ENCODE measurements at regions not wholly inside any gene's neighbourhood (a gene's known extent, or its start where the extent isn't known, plus 50 kb on each side); places are given as distances from the start of the nearest gene placed in this dataset.

GRCh38 chr16:48879223-48880122, 269.5 kb upstream of the N4BP1 start:
- DNase-seq: no peak

GRCh38 chr16:48877946-48878345, 268.0 kb upstream of the N4BP1 start:
- DNase-seq: no peak

- DNase-seq: no peak
These were observed 260.2 kb upstream of the N4BP1 start for GRCh38 chr16:48870141-48870540.

GRCh38 chr16:48865520-48865919, 255.5 kb upstream of the N4BP1 start:
- no peak for DNase-seq

- DNase-seq: no peak
These were observed 254.1 kb upstream of the N4BP1 start for GRCh38 chr16:48864055-48864454.

GRCh38 chr16:48862087-48862532, 252.1 kb upstream of the N4BP1 start:
- DNase-seq: no peak

GRCh38 chr16:48860341-48860740, 250.4 kb upstream of the N4BP1 start:
- no peak for DNase-seq

GRCh38 chr16:48852951-48853350, 243.0 kb upstream of the N4BP1 start:
- DNase-seq: no peak

GRCh38 chr16:48852458-48852857, 242.5 kb upstream of the N4BP1 start:
- no peak for DNase-seq

GRCh38 chr16:48850097-48850770, 240.3 kb upstream of the N4BP1 start:
- DNase-seq: no peak

GRCh38 chr16:48846277-48846676, 236.3 kb upstream of the N4BP1 start:
- DNase-seq: no peak

GRCh38 chr16:48845261-48845660, 235.3 kb upstream of the N4BP1 start:
- no peak for DNase-seq

GRCh38 chr16:48838349-48838748, 228.4 kb upstream of the N4BP1 start:
- DNase-seq: no peak

GRCh38 chr16:48836636-48837035, 226.7 kb upstream of the N4BP1 start:
- DNase-seq: no peak

- DNase-seq: no peak
These were observed 226.1 kb upstream of the N4BP1 start for GRCh38 chr16:48836067-48836466.

- DNase-seq: no peak
These were observed 224.6 kb upstream of the N4BP1 start for GRCh38 chr16:48834576-48834975.

GRCh38 chr16:48833461-48833860, 223.5 kb upstream of the N4BP1 start:
- no peak for DNase-seq

GRCh38 chr16:48831076-48831722, 221.2 kb upstream of the N4BP1 start:
- no peak for DNase-seq

- DNase-seq: no peak
These were observed 219.6 kb upstream of the N4BP1 start for GRCh38 chr16:48829336-48830310.

- DNase-seq: no peak
These were observed 214.3 kb upstream of the N4BP1 start for GRCh38 chr16:48824271-48824670.

- DNase-seq: no peak
These were observed 212.5 kb upstream of the N4BP1 start for GRCh38 chr16:48822431-48822830.

GRCh38 chr16:48820379-48820778, 210.4 kb upstream of the N4BP1 start:
- no peak for DNase-seq
